ENCODE measurements at regions not wholly inside any gene's neighbourhood (a gene's known extent, or its start where the extent isn't known, plus 50 kb on each side); places are given as distances from the start of the nearest gene placed in this dataset.
"Not testable (repeated sequence)": the region's sequence is repeated elsewhere in the genome, so short reads cannot be mapped to it uniquely, and the experiment has no call there.

DNA sequence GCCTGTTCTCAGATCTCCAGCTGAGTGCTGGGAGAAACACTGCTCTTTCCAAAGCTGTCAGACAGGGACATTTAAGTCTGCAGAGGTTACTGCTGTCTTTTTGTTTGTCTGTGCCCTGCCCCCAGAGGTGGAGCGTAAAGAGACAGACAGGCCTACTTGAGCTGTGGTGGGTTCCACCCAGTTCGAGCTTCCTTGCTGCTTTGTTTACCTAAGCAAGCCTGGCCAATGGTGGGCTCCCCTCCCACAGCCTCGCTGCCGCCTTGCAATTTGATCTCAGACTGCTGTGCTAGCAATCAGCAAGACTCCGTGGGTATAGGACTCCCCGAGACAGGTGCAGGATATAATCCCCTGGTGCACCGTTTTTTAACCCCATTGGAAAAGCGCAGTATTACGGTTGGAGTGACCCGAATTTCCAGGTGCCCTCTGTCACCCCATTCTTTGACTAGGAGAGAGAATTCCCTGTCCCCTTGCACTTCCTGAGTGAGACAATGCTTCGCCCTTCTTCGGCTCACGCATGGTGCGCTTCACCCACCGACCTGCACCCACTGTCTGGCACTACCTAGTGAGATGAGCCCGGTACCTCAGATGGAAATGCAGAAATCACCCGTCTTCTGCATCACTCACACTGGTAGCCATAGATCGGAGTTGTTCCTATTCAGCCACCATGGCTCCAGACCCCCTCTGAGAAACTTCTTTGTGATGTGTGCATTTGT is 650.3 kb upstream of the ALG10B start:
- H3K36me3 ChIP-seq, result no peaks in the 10 kb centered on the region
- TF ChIP-seq, protein P1, sequence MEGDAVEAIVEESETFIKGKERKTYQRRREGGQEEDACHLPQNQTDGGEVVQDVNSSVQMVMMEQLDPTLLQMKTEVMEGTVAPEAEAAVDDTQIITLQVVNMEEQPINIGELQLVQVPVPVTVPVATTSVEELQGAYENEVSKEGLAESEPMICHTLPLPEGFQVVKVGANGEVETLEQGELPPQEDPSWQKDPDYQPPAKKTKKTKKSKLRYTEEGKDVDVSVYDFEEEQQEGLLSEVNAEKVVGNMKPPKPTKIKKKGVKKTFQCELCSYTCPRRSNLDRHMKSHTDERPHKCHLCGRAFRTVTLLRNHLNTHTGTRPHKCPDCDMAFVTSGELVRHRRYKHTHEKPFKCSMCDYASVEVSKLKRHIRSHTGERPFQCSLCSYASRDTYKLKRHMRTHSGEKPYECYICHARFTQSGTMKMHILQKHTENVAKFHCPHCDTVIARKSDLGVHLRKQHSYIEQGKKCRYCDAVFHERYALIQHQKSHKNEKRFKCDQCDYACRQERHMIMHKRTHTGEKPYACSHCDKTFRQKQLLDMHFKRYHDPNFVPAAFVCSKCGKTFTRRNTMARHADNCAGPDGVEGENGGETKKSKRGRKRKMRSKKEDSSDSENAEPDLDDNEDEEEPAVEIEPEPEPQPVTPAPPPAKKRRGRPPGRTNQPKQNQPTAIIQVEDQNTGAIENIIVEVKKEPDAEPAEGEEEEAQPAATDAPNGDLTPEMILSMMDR (IDR thresholded peaks at IDR 0.05), result no peak
- TF ChIP-seq POLR2A (IDR thresholded peaks at IDR 0.05), result no peak
- no peaks in the 10 kb centered on the region for H3K27me3 ChIP-seq
- H3K27ac ChIP-seq, result no peak overlapping the region
- intact Hi-C loops (cut with DNase I), result no loop called here
- no peaks in the 10 kb centered on the region for H3K4me1 ChIP-seq
- WGBS, 4 donors, result 72 to 77% (median 75%) methylated on average over 18 of the region's 18 CpGs
- no peak for ATAC-seq
- H3K4me3 ChIP-seq, result no peak overlapping the region
- H3K9me3 ChIP-seq, result peaks cover 0 to 14% (median 0%) of the 10 kb centered on the region in 12 donors
- peak in 1 of 5 donors; percentile 14 for DNase-seq

DNA sequence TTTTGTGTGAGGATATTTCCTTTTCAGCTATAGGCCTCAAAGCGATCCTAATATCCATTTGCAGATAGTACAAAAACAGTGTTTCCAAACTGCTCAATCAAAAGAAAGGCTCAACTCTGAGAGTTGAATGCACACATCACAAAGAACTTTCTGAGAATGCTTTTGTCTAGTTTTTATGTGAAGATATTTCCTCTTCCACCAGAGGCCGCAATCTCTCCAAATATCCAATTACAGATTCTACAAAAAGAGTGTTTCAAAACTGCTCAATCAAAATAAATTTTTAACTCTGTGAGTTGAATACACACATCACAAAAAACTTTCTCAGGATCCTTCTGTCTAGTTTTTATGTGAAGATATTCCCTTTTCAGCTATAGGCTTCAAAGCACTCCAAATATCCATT is 648.0 kb upstream of the ALG10B start:
- peaks cover 0 to 17% (median 0%) of the 10 kb centered on the region in 12 donors for H3K9me3 ChIP-seq
- ATAC-seq; H3K27me3 ChIP-seq; H3K4me1 ChIP-seq; H3K4me3 ChIP-seq; H3K27ac ChIP-seq; intact Hi-C loops (cut with DNase I); H3K36me3 ChIP-seq; DNase-seq: not testable (repeated sequence)
- WGBS, 4 donors, result 81 to 89% (median 88%) methylated on average over 2 of the region's 2 CpGs

DNA sequence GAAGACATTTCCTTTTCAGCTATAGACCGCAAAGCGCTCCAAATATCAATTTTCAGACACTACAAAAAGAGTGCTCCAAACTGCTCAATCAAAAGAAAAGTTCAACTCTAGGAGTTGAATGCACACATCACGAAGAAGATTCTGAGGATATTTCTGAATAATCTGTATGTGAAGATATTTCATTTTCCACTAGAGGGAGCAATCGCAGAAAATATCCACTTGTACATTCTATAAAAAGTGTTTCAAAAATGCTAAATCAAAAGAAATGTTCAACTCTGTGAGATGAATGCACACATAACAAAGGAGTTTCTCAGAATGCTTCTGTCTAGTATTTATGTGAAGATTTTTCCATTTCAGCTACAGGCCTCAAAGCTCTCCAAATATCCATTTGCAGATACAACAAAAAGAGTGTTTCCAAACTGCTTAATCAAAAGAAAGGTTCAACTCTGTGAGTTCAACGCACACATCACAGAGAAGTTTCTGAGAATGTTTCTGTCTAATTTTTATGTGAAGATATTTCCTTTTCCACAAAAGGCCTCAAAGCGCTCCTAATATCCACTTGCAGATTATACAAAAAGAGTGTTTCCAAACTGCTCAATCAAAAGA is 643.8 kb upstream of the ALG10B start:
- no peaks in the 10 kb centered on the region for H3K36me3 ChIP-seq
- TF ChIP-seq, protein P1 (IDR thresholded peaks at IDR 0.05), result peak in 5 of 12 donors; percentile 11 to 35 (median 22)
- no peak for TF ChIP-seq POLR2A (IDR thresholded peaks at IDR 0.05)
- intact Hi-C loops (cut with DNase I), result no loop called here
- no peak overlapping the region for H3K27ac ChIP-seq
- 62 to 66% (median 65%) methylated on average over 6 of the region's 6 CpGs for WGBS, 4 donors
- ATAC-seq, result no peak
- no peak for DNase-seq
- H3K27me3 ChIP-seq, result no peaks in the 10 kb centered on the region
- H3K9me3 ChIP-seq, result peaks cover 0 to 27% (median 0%) of the 10 kb centered on the region in 12 donors
- no peaks in the 10 kb centered on the region for H3K4me1 ChIP-seq
- H3K4me3 ChIP-seq, result no peak overlapping the region

DNA sequence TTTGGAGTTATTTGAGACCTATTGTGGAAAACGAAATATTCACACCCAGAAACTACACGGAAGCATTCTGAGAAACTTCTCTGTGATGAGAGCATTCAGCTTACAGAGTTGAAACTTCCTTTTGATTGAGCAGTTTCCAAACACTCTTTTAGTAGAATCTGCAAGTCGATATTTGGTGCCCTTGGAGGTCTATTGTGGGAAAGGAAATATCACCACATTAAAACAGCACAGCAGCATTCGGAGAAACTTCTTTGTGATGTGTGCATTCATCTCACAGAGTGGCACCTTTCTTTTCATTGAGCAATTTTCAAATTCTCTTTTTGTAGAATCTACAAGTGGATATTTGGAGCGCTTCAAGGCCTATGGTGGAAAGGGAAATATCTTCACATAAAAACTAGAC is 595.7 kb upstream of the ALG10B start:
- H3K4me3 ChIP-seq, result no peak overlapping the region
- H3K27ac ChIP-seq, result no peak overlapping the region
- peaks cover 0 to 36% (median 2%) of the 10 kb centered on the region in 12 donors for H3K9me3 ChIP-seq
- DNase-seq (no peak), ATAC-seq (no peak)
- 62 to 71% (median 66%) methylated on average over 5 of the region's 5 CpGs for WGBS, 4 donors
- H3K27me3 ChIP-seq, result no peaks in the 10 kb centered on the region
- intact Hi-C loops (cut with DNase I), result no loop called here
- no peaks in the 10 kb centered on the region for H3K36me3 ChIP-seq
- H3K4me1 ChIP-seq, result no peaks in the 10 kb centered on the region
- TF ChIP-seq, protein P1 (IDR thresholded peaks at IDR 0.05), result no peak

Data from heart left ventricle (tissue), 16 donors.